ENCODE measurements at regions not wholly inside any gene's neighbourhood (a gene's known extent, or its start where the extent isn't known, plus 50 kb on each side); places are given as distances from the start of the nearest gene placed in this dataset.

DNA sequence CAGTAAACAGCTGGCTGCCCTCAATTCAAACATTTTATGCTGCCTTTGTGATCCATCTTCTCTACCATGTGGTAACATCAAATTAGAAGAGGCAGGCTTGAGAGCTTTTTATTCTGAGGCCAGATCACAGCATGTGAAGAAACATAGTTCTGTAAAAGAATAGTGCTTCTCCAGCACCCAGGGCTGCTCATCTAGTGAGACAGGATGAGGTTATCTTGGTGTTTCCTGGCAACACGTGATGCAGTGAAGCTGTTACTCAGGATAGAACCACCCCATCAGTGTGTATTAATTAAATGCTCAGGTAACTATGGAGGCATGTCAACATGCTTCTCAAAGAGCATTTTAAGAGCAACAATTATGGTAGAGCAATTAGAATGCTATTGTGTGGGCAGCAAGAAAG is 400.5 kb upstream of the ACO1 start:
- TF ChIP-seq EP300 (IDR thresholded peaks at IDR 0.05; ENCODE audit: borderline replicate concordance in 1 of 2, low read depth in 2 of 2, low read length in 2 of 2) (no peak), POLR2A (IDR thresholded peaks at IDR 0.05; ENCODE audit: control extremely low read depth in 1 of 2, low read depth in 2 of 2, low read length in 2 of 2) (no peak), RFX5 (IDR thresholded peaks at IDR 0.05; ENCODE audit: borderline replicate concordance, low read depth, low read length) (no peak), EZH2 (IDR thresholded peaks at IDR 0.05; ENCODE audit: low read depth, low read length, severe bottlenecking) (no peak), SUZ12 (IDR thresholded peaks at IDR 0.05; ENCODE audit: low read length) (no peak), POLR2AphosphoS5 (IDR thresholded peaks at IDR 0.05; ENCODE audit: low read depth, low read length) (no peak), TBP (IDR thresholded peaks at IDR 0.05; ENCODE audit: low read depth, low read length) (no peak), SIX5 (IDR thresholded peaks at IDR 0.05; ENCODE audit: low read depth, low read length) (no peak), RNF2 (IDR thresholded peaks at IDR 0.05; ENCODE audit: borderline replicate concordance, low read depth, low read length, missing control alignments, poor library complexity, severe bottlenecking) (no peak), MAX (IDR thresholded peaks at IDR 0.05) (no peak), SP1 (IDR thresholded peaks at IDR 0.05; ENCODE audit: low read depth, low read length) (no peak)
- TF ChIP-seq, protein P1, sequence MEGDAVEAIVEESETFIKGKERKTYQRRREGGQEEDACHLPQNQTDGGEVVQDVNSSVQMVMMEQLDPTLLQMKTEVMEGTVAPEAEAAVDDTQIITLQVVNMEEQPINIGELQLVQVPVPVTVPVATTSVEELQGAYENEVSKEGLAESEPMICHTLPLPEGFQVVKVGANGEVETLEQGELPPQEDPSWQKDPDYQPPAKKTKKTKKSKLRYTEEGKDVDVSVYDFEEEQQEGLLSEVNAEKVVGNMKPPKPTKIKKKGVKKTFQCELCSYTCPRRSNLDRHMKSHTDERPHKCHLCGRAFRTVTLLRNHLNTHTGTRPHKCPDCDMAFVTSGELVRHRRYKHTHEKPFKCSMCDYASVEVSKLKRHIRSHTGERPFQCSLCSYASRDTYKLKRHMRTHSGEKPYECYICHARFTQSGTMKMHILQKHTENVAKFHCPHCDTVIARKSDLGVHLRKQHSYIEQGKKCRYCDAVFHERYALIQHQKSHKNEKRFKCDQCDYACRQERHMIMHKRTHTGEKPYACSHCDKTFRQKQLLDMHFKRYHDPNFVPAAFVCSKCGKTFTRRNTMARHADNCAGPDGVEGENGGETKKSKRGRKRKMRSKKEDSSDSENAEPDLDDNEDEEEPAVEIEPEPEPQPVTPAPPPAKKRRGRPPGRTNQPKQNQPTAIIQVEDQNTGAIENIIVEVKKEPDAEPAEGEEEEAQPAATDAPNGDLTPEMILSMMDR (IDR thresholded peaks at IDR 0.05; ENCODE audit: control extremely low read depth in 1 of 3, insufficient read depth in 1 of 3, low read depth in 1 of 3, low read length in 3 of 3) = no peak
